HG02678 (cell line): ENCODE measurements at regions not wholly inside any gene's neighbourhood (a gene's known extent, or its start where the extent isn't known, plus 50 kb on each side); places are given as distances from the start of the nearest gene placed in this dataset.
"Not testable (repeated sequence)": the region's sequence is repeated elsewhere in the genome, so short reads cannot be mapped to it uniquely, and the experiment has no call there.

ENCODE experiments used
- ATAC-seq: cut with Tn5 transposase; IDR thresholded peaks from one replicate; pipeline ENCODE4 v1.9.1; 2021; ENCODE audit warnings: mild to moderate bottlenecking, moderate library complexity; ENCODE audit not compliant: unreplicated experiment

DNA sequence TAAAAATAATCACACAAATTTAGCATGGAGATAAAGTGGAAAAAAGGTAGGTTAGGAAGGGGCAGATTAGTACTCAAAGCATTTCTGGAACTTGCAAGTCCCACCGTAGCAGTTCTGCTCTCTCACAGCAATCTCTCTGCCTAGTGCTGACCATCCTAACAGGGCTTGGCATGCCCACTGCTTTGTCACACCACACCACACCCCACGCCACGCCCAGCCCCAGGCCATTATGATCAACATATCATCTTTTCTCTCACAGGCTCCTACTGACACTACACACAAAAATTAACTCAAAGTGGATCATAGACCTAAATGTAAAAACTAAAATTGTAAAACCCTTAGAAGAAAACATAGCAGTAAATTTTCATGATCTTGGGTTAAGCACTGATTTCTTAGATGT is 273.7 kb downstream of the DAD1 start:
- no peak for ATAC-seq

DNA sequence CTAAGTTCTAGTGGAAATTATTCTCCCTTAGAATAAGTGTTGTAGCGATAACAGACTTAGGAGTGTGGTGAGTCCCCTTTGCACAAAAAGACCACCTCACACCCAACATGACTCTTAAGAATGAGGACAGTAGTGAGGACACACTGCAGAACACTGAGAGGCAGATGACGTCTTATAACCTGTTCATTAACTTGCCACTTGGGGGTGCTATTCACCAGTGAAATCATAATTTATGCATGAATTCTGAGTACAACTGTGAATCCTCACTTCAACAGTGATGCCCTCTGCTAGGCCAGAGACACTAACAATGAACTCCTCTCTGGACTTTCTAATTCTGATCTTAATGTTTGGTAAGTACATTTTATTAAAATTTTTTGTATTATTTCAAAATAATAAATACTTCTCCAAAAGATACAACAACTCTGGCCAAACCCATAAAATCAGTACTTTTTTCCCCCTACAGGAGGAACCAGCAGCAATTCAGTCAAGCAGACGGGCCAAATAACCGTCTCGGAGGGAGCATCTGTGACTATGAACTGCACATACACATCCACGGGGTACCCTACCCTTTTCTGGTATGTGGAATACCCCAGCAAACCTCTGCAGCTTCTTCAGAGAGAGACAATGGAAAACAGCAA is 274.7 kb downstream of the DAD1 start:
- ATAC-seq, result peak; percentile 74

DNA sequence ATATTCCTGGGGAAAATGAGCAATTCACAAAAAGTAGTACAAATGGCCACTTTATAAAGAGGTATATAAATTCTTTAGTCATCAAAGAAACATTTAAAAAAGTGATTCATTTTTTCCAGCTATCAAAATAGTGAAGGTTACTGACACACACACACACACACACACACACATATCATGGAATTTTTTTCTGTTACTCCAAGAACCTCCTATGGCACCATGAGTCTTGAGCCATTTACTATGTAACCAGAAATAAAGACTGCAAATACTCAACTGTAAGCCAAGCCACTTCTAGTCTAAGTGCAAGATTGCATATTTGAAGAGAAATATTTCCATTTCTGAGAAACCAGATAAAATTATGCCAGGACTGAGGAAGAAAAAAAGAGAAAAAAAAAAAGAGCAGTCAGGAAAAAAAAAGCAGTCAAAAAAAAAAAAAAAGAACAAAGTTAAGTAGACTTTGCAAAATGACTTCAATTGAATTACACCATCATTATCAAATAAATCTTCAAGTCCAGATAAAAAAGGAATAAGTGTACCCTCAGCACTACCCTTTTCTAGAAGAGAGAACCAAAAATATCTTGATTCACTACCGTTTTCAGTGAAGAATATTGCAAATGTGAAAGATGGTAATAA is 275.7 kb downstream of the DAD1 start:
- no peak for ATAC-seq

DNA sequence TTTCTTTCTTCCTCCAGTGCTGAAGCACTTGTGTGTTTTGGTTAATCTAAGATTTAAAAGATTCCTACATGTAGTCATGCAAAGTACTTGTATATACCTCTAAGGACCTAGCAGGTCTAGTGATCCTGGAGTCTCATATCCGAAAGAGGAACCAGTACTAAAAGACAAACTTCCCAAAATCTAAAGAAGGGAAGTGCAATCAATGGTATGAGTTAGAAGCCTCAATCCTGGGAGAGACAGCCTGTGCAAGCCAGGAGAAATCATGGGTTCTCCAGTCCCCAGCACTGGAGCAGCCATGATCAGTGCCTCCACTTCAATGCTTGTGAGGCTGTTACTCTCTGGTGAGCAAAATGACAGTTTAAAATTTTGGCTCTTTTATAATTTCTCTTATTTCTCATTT is 277.4 kb downstream of the DAD1 start:
- no peak for ATAC-seq

DNA sequence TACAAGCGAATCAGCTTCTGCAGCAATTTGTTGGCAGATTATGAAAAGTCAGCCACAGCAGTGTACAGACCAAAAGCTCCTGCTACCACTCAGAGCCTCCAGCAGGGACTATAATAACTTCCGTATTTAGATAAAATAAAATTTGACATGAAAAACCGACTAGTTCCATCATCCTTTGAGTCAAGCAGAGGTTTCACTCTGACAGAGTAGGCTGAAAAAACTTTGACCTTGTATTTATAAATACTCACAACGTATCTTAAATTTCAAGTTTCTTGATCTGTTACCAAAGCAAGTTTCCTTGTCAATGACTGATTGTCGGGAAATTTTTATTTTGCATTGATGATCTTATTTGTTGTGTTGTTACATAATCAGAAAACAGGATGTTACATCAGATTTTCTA is 283.4 kb downstream of the DAD1 start:
- no peak for ATAC-seq

DNA sequence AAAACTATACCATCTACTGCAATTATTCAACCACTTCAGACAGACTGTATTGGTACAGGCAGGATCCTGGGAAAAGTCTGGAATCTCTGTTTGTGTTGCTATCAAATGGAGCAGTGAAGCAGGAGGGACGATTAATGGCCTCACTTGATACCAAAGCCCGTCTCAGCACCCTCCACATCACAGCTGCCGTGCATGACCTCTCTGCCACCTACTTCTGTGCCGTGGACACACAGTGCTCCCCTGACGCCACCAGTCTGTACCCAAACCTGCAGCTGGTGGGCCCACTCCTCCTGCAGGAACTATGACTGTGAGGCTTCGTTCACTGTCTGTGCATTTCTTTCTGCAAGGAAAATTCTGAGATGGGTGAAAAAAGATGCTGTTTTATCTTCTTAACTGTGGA is 284.7 kb downstream of the DAD1 start:
- no peak for ATAC-seq

DNA sequence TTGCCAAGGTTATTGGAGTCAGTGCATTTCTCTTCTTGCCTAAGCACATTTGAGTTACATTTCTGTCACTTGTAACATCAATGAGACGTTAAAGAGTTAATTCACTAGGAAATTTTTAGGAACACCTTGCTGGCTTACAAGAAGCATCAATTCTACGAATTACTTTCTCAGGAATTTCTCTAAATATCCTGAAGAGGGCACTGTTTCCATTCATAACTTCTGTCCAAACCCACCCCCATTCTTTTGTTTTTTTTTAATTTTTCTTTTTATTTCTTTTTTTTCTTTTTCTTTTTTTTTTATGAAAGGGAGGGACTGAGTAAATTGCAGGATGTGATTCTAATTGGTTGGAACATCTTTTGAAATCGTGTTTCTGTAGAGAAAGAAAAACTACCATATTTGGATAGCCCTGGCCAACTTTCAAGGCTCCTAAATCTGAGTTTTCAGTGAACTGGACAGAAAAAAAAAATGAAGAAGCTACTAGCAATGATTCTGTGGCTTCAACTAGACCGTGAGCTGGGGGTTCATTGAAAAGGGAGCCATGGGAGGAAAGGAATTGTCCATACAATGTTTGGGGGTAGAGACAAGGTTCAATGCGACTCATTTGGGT is 285.3 kb downstream of the DAD1 start:
- no peak for ATAC-seq

DNA sequence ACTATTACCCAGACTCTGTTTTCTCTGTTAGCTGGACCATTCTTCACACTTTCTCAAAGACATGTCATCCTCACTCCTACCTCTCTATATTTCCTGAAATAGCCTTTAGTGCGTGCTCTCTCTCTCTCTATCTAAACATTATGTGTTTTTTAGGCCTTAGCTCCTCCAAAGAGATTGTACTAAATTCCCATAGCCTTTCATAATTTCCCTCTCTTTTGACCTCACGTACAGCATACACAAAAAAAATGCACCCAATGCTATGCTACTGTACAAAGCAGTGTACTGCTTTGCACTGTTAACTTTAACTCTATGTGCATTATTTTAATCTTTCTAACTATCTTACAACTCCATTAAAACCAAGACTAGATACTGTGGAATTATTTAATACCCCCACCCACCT is 288.4 kb downstream of the DAD1 start:
- ATAC-seq, result no peak

DNA sequence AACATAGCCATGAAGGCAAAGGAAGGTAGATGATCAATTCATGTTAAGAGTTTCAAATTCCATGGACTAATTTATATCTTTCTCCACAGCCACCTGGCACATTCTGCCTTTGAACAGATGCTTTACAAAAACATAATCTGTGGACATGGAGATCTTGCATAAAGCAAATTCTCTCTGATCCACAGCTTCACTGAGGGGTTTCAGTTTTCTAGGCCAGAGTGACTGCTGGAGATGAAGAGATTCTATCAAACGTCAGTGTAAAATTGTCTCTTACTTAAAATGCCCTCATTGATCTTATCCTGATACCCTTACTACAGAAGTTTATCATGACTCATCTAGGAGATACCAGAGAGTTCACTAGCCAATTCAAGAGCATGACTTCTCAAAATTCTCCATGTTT is 291.6 kb downstream of the DAD1 start:
- no peak for ATAC-seq

DNA sequence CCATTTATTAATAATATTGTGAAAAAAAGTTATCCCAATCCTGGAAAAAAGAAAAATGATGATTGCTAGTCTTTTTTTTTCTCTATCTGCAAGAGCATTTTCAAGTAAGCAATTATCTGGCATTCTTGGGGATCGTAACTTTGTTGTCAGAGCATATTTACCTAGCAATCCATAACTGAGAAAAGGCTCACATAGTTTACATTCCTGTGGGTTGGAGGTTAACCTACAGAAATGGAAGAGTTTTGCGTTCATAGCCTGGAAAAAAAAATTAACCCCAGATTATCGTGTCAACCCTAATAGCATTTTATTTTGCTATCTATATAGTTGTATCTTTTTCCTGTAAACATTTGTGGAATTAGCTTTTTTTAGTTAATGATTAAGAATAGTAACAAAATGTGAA is 292.3 kb downstream of the DAD1 start:
- ATAC-seq, result no peak

DNA sequence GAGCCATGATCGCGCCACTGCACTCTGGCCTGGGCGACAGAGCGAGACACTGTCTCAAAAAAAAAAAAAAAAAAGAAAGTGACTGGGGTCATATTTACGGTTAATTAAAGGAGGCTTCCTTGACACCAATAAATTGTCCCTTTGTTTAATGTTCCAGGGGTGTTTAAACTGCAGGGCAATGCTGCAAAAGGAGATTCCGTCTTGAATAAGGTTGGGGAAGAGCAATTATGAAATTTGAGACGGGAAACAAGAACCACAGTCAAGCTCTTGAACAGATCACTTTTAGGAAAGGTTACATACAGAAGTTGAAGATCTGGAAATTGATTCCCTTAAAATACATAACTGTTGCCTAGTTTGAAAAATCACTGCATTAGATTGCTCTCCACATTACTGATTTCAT is 292.9 kb downstream of the DAD1 start:
- no peak for ATAC-seq

DNA sequence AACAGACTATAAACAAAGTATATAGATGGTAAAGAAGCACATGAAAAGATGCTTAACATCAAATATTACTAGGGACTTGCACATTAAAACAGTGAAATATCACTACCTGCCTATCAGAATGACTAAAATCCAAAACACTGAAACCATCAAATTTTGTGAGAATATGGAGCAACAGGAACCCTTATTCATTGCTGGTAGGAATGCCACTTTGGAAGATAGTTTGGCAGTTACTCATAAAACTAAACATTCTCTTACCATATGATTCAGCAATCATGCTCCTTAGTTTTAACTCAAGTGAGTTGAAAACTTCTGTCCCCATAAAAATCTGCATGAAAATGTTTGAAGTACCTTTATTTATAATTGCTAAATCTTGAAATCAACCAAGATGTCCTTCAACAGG is 297.6 kb downstream of the DAD1 start:
- no peak for ATAC-seq

DNA sequence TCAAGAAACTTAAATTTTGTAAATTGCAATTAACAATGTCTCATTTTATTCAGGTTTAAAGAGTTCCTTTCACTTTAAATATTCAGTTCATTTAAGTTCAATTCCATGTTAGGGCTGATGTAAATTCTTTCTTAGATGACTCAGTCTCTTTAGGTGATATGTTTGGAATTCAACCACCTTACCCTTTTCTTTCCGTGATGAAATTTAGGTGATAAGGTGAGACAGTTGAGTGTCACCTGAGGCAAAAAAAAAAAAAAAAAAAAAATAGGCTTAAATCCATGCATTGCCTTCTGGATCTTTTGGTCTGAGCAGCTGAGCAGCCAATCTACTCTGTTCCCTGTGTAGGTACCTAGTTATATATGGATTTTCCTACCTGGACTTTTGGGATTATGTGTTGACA is 299.5 kb downstream of the DAD1 start:
- no peak for ATAC-seq

DNA sequence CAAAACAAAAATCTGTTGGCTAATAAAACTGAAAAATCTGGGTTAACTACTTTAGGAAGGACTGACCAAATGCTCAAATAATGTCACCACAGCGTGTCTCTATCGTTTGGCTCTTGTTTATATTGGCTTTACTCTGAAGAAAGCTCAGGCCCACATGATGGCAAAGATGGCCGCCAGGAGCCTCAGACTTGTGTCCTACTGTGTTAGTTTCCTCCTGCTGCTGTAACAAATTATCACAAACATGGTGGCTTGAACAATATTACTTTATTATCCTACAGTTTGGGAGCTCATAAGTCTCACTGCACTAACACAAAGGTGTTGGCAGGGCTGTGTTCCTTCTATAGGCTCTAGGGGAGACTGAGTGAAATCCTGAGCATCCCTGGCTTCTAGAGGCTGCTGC is 303.0 kb downstream of the DAD1 start:
- no peak for ATAC-seq

DNA sequence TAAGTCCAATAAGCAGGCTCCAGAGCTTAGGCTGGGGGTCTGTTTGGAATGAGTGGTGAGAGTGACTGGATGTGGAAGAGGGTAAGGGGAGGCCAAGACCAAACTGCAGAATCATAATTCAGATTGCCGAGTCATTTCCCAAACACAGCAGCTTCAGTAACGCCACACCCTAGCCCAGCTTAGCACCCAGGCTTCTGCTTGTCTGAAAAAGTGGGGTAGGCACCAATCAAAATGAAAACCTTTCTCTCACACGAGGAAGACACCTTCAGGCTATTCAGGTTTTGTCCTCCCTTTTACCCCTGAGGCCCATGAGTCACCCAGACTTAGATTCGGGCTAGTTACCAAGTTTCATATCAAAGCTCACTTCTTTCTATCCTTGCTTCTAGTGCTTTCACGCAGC is 306.1 kb downstream of the DAD1 start:
- ATAC-seq, result no peak

DNA sequence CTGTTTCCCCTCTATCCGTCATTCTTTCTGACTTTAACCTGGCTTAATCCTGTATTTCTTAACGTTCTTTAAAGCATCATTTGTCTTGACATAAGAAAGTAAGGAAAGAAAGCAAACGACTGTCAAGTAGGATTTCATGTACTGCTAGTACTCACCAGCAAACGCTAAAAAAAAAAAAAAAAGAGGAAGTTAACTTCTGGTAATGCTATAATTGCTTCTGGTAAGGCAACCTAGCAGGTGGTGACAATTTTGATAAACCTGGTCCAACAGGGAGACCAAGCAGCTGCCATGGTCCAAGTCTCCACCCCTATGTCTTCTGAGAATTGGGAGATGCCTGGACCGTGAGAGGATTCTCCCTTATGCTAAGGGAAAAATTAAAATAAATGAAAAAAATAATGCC is 306.6 kb downstream of the DAD1 start:
- ATAC-seq, result no peak

DNA sequence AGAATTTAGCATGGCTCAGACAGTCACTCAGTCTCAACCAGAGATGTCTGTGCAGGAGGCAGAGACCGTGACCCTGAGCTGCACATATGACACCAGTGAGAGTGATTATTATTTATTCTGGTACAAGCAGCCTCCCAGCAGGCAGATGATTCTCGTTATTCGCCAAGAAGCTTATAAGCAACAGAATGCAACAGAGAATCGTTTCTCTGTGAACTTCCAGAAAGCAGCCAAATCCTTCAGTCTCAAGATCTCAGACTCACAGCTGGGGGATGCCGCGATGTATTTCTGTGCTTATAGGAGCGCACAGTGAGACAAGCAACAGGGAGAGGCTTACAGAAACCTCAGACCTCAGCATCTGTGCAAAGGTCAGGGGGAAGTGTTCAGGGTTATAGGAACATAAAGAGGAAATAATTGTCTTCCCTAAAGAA is 307.6 kb downstream of the DAD1 start:
- ATAC-seq, result not testable (repeated sequence)

DNA sequence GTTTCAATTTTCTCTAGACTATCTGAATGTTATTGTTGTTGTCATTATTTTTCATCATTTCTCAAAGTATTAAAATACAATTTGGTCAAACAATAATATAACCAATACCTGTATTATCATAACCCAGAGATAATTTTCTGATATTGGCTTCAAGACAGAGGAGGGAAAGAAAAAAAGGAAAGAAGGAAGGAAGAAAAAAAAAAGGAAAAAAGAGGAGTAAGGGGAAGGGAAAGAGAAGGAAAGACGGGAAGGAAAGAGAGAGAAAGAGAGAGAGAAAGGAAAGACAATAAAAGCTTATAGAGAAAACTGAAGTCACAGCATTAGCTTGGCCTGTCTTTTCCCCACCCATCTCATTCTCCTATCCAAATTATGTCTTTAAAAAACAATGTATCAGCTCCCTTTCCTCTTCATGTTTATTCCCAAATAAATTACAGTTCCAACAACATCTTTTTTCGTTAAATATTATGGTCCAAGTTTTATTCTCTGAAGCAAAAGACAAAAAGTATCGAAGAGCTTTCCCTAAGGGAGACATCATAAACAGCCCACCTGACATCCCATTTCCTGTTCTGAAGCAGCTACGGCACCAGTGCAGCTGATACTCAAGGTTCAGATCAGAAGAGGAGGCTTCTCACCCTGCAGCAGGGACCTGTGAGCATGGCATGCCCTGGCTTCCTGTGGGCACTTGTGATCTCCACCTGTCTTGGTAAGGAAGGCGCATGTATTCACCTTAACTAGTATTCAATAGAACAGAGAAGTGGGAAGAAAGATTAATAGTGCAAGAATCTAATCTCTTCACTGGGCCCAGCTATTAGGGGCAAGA is 308.3 kb downstream of the DAD1 start:
- ATAC-seq, result no peak

DNA sequence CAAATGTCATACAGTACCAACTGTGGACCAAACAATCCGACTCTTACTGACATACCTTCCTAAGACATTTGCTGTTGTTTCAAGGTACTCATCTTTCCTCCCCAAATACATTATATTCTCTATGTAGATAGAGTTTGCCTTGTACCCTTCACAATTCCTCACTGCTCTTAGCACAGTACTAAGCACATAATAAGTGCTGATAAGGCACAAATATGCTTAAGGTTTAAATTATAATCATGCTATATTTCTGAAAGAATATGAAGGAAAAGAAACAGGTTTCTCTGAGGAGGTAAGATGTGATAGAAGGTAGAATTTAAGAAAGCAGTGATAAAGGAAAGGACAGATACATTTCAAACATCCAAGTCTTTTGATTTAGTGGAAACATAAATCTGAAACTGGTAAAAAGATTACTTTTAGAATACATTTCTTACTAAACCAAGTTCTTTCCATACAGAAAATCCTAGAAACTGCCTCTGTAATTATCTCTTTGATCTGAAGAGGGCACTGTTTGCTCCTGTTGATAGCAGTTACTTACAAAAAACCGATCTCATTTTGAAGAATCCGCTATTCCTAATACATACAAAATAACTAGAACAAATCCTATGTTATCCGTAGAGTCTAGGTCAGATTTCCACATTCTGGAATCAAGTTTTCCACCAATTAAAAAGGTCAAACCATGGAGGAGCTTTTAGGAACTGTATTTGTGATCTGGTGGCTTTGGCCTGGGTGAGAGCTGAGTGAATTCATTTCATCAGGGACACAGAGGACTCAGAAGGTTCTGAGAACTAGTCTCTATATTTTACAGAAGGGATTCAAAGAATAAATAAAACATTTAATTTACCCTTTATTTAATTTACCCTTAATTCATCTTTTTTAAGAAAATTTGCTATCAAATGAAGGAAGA is 311.9 kb downstream of the DAD1 start:
- ATAC-seq, result no peak

DNA sequence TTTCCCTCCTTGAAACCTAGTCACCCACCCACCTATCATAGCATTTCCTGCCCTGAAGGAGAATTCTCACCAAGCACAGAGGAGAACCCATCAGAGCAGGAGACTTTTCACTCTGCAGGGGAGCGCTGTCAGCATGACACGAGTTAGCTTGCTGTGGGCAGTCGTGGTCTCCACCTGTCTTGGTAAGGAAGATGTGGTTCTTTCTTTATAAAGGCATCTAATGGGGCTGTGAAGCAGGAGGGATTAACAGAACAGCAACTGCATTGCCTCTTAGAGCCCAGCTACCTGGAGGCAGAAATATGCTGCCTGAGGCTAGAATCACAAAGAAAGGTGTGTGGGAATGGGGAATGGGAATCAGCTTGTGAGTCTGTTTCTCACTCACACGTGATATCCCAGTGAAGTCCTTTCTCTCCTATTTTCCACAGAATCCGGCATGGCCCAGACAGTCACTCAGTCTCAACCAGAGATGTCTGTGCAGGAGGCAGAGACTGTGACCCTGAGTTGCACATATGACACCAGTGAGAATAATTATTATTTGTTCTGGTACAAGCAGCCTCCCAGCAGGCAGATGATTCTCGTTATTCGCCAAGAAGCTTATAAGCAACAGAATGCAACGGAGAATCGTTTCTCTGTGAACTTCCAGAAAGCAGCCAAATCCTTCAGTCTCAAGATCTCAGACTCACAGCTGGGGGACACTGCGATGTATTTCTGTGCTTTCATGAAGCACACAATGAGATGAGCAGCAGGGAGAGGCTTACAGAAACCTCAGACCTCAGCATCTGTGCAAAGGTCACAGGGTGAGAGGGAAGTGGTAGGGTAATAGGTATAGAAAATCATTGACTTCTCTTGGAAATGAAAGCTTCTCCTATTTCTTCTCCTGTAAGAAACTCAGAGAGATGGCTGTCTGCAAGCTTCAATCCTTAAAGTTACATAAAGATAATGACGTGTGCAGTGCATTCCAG is 316.9 kb downstream of the DAD1 start:
- ATAC-seq, result no peak
